ENCODE measurements at regions not wholly inside any gene's neighbourhood (a gene's known extent, or its start where the extent isn't known, plus 50 kb on each side); places are given as distances from the start of the nearest gene placed in this dataset.

GRCh38 chr16:85225257-85225656 lies 113.0 kb upstream of the CIBAR2 start:
- TF ChIP-seq POLR2AphosphoS5 (IDR thresholded peaks at IDR 0.05; ENCODE audit: low read depth, low read length) (no peak), POLR2A (IDR thresholded peaks at IDR 0.05; ENCODE audit: low read depth, low read length) (no peak), TAF1 (IDR thresholded peaks at IDR 0.05; ENCODE audit: low read depth, low read length) (no peak), PAX5 (IDR thresholded peaks at IDR 0.05; ENCODE audit: insufficient read depth, low read length, severe bottlenecking) (no peak)

Data from GM12891 (cell line).